ENCODE measurements at regions not wholly inside any gene's neighbourhood (a gene's known extent, or its start where the extent isn't known, plus 50 kb on each side); places are given as distances from the start of the nearest gene placed in this dataset.

DNA sequence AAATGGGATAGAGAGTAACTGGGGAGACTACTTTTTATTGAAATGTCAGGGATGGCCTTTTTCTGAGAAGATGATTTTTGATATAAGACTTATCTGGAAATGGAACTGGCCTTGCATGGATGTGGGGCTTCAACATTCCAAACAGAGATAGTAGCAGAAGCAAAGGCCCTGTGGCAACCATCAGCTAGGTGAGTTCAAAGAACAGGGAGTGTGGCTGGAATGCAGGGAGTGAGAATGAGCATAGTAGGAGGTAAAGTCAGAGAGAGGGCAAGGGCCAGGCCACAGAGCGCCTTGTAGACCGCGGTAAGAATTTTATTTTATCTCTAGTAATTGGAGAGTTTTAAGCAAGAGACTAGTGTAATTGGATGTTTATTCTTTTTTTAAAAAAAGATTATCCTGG lies 227.0 kb upstream of the B3GALT2 start:
- TF ChIP-seq, protein P1, sequence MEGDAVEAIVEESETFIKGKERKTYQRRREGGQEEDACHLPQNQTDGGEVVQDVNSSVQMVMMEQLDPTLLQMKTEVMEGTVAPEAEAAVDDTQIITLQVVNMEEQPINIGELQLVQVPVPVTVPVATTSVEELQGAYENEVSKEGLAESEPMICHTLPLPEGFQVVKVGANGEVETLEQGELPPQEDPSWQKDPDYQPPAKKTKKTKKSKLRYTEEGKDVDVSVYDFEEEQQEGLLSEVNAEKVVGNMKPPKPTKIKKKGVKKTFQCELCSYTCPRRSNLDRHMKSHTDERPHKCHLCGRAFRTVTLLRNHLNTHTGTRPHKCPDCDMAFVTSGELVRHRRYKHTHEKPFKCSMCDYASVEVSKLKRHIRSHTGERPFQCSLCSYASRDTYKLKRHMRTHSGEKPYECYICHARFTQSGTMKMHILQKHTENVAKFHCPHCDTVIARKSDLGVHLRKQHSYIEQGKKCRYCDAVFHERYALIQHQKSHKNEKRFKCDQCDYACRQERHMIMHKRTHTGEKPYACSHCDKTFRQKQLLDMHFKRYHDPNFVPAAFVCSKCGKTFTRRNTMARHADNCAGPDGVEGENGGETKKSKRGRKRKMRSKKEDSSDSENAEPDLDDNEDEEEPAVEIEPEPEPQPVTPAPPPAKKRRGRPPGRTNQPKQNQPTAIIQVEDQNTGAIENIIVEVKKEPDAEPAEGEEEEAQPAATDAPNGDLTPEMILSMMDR (IDR thresholded peaks at IDR 0.05), result no peak
- TF ChIP-seq POLR2A (IDR thresholded peaks at IDR 0.05), result no peak
